ENCODE measurements at regions not wholly inside any gene's neighbourhood (a gene's known extent, or its start where the extent isn't known, plus 50 kb on each side); places are given as distances from the start of the nearest gene placed in this dataset.
A peak's percentile ranks its signal among the peaks of the same experiment; 100 is the strongest.
"Not testable (repeated sequence)": the region's sequence is repeated elsewhere in the genome, so short reads cannot be mapped to it uniquely, and the experiment has no call there.

- no peak for DNase-seq (ENCODE audit: low spot score)
Measured at GRCh38 chr13:86425170-86425815, 626.1 kb upstream of the SLITRK6 start.

- DNase-seq (ENCODE audit: low spot score) = no peak
Measured at GRCh38 chr13:86426437-86426836, 627.2 kb upstream of the SLITRK6 start.

- no peak for DNase-seq (ENCODE audit: low spot score)
Measured at GRCh38 chr13:86429756-86430155, 630.5 kb upstream of the SLITRK6 start.

GRCh38 chr13:86438034-86438433 is 638.8 kb upstream of the SLITRK6 start:
- no peak for DNase-seq (ENCODE audit: low spot score)

GRCh38 chr13:86445206-86445605 is 646.0 kb upstream of the SLITRK6 start:
- DNase-seq (ENCODE audit: low spot score) = no peak

GRCh38 chr13:86445672-86446071 is 646.5 kb upstream of the SLITRK6 start:
- no peak for DNase-seq (ENCODE audit: low spot score)

- DNase-seq (ENCODE audit: low spot score) = no peak
Measured at GRCh38 chr13:86446311-86446710, 647.1 kb upstream of the SLITRK6 start.

- no peak for DNase-seq (ENCODE audit: low spot score)
Measured at GRCh38 chr13:86447479-86447878, 648.3 kb upstream of the SLITRK6 start.

- no peak for DNase-seq (ENCODE audit: low spot score)
Measured at GRCh38 chr13:86462011-86462410, 662.8 kb upstream of the SLITRK6 start.

- DNase-seq (ENCODE audit: low spot score) = no peak
Measured at GRCh38 chr13:86464193-86464592, 665.0 kb upstream of the SLITRK6 start.

- DNase-seq (ENCODE audit: low spot score) = no peak
Measured at GRCh38 chr13:86474971-86475370, 675.8 kb upstream of the SLITRK6 start.

GRCh38 chr13:86476656-86477055 is 677.4 kb upstream of the SLITRK6 start:
- DNase-seq (ENCODE audit: low spot score) = peak; percentile 53

GRCh38 chr13:86486582-86486981 is 687.4 kb upstream of the SLITRK6 start:
- no peak for DNase-seq (ENCODE audit: low spot score)

GRCh38 chr13:86491121-86491520 is 691.9 kb upstream of the SLITRK6 start:
- no peak for DNase-seq (ENCODE audit: low spot score)

GRCh38 chr13:86501931-86502330 is 702.7 kb upstream of the SLITRK6 start:
- DNase-seq (ENCODE audit: low spot score) = not testable (repeated sequence)

GRCh38 chr13:86510792-86511191 is 711.6 kb upstream of the SLITRK6 start:
- no peak for DNase-seq (ENCODE audit: low spot score)

GRCh38 chr13:86541461-86541860 is 742.2 kb upstream of the SLITRK6 start:
- no peak for DNase-seq (ENCODE audit: low spot score)

- no peak for DNase-seq (ENCODE audit: low spot score)
Measured at GRCh38 chr13:86554066-86554465, 754.8 kb upstream of the SLITRK6 start.

GRCh38 chr13:86559901-86560300 is 760.7 kb upstream of the SLITRK6 start:
- DNase-seq (ENCODE audit: low spot score) = no peak

- DNase-seq (ENCODE audit: low spot score) = no peak
Measured at GRCh38 chr13:86562866-86563265, 763.6 kb upstream of the SLITRK6 start.

GRCh38 chr13:86563308-86563707 is 764.1 kb upstream of the SLITRK6 start:
- no peak for DNase-seq (ENCODE audit: low spot score)

- DNase-seq (ENCODE audit: low spot score) = peak; percentile 13
Measured at GRCh38 chr13:86567119-86567518, 767.9 kb upstream of the SLITRK6 start.

GRCh38 chr13:86569119-86569518 is 769.9 kb upstream of the SLITRK6 start:
- no peak for DNase-seq (ENCODE audit: low spot score)

- no peak for DNase-seq (ENCODE audit: low spot score)
Measured at GRCh38 chr13:86569974-86570373, 770.8 kb upstream of the SLITRK6 start.

All from SK-N-DZ (cell line).